Endothelial cell of umbilical vein (primary cell): ENCODE measurements at regions not wholly inside any gene's neighbourhood (a gene's known extent, or its start where the extent isn't known, plus 50 kb on each side); places are given as distances from the start of the nearest gene placed in this dataset.

Source experiments
- BruUV-seq: library from RNA; stranded (reverse); fragments of 400-500 nt; replicated peaks from 2 replicates; lab custom pipeline; 2021; lab: Mats Ljungman, UMichigan
- CTCF ChIA-PET: fragments of 300-600, 350-600 bp; sonication (Branson Sonifier 250); formaldehyde crosslinking; loops from one replicate; lab custom pipeline; 2021; ENCODE audit warnings: antibody characterized with exemption, inconsistent platforms; lab: Charles Lee
- POLR2A ChIA-PET: fragments of 300-600, 350-600 bp; sonication (Branson Sonifier 250); formaldehyde crosslinking; loops from one replicate; lab custom pipeline; 2021; ENCODE audit warnings: antibody characterized with exemption, inconsistent platforms; lab: Charles Lee
- DNase-seq: peaks from one replicate; pipeline ENCODE4 v3.0.0-alpha.2; 2011; ENCODE audit warnings: low read depth, low spot score
- FAIRE-seq: peaks from 2 replicates; lab custom pipeline; 2011; peaks lifted over from hg19 to GRCh38; lab: Jason Lieb, UNC
- H2AFZ ChIP-seq: 2 replicates; pipeline ENCODE4 v1.6.0; 2012; ENCODE audit warnings: low read depth, low read length, control low read depth, inconsistent platforms
- H3K27ac ChIP-seq: 2 replicates; pipeline ENCODE4 v1.5.1; 2011; ENCODE audit warnings: low read depth, mild to moderate bottlenecking, control low read depth, low read length, moderate library complexity; ENCODE audit not compliant: insufficient read depth
- H3K27me3 ChIP-seq, 2 experiments: 2 replicates each; pipeline versions ENCODE4 v1.6.0 to v1.6.1; 2011; ENCODE audit warnings: low read length in 2 of 2, mixed read lengths in 1 of 2; ENCODE audit not compliant: control insufficient read depth in 2 of 2, insufficient read depth in 2 of 2
- H3K36me3 ChIP-seq, 2 experiments: 2 replicates in 1 of 2; 3 replicates in 1 of 2; pipeline ENCODE4 v1.5.1; 2011; ENCODE audit warnings: low read length in 2 of 2, mild to moderate bottlenecking in 1 of 2, moderate library complexity in 1 of 2; ENCODE audit not compliant: control insufficient read depth in 2 of 2, insufficient read depth in 2 of 2; ENCODE audit errors: extremely low read depth in 1 of 2
- H3K4me1 ChIP-seq: 3 replicates; pipeline ENCODE4 v1.5.1; 2011; ENCODE audit warnings: mild to moderate bottlenecking, low read length; ENCODE audit not compliant: control insufficient read depth, insufficient read depth; ENCODE audit errors: extremely low read depth
- H3K4me2 ChIP-seq: 2 replicates; pipeline ENCODE4 v1.6.1; 2011; ENCODE audit warnings: low read length, control low read depth, mixed read lengths; ENCODE audit not compliant: insufficient read depth
- H3K4me3 ChIP-seq, 3 experiments: fragments of 200-600 bp in 1 of 3; sonication (generic), shearing (Covaris generic) in 1 of 3; replicated peaks in 1 of 3; 2 replicates each; pipeline ENCODE4 v1.5.1; 2011 to 2016; ENCODE audit warnings: control low read depth in 3 of 3, low read length in 3 of 3, mild to moderate bottlenecking in 2 of 3, inconsistent platforms in 1 of 3, low read depth in 1 of 3, moderate library complexity in 1 of 3; ENCODE audit not compliant: insufficient read depth in 1 of 3
- H3K79me2 ChIP-seq: 2 replicates; pipeline ENCODE4 v1.6.0; 2012; ENCODE audit warnings: low read length, inconsistent platforms; ENCODE audit not compliant: control insufficient read depth, insufficient read depth
- H3K9ac ChIP-seq: replicated peaks from 2 replicates; pipeline ENCODE3; 2011; ENCODE audit warnings: low read length, control low read depth; ENCODE audit not compliant: insufficient read depth; ENCODE audit errors: extremely low read depth
- H3K9me1 ChIP-seq: replicated peaks from 3 replicates; pipeline ENCODE4 v1.6.0; 2011; ENCODE audit warnings: mild to moderate bottlenecking, low read length; ENCODE audit not compliant: control insufficient read depth, insufficient read depth; ENCODE audit errors: extremely low read depth
- H3K9me3 ChIP-seq: replicated peaks from 2 replicates; pipeline ENCODE4 v1.5.1; 2012; ENCODE audit warnings: low read length, inconsistent platforms; ENCODE audit not compliant: control insufficient read depth, insufficient read depth
- H4K20me1 ChIP-seq: replicated peaks from 2 replicates; pipeline ENCODE3; 2011; ENCODE audit warnings: mild to moderate bottlenecking, low read length; ENCODE audit not compliant: control insufficient read depth, insufficient read depth; ENCODE audit errors: extremely low read depth
- CTCF ChIP-seq, 2 donors: IDR thresholded peaks; 1 replicate in 1 of 2; 2 replicates in 1 of 2; pipeline ENCODE4 v1.5.1; 2011; ENCODE audit warnings: low read length in 2 of 2, mild to moderate bottlenecking in 2 of 2, moderate library complexity in 2 of 2, control low read depth in 1 of 2, inconsistent platforms in 1 of 2, low read depth in 1 of 2; ENCODE audit not compliant: insufficient read depth in 1 of 2; ENCODE audit errors: extremely low read depth in 1 of 2
- EZH2 ChIP-seq: IDR thresholded peaks from 2 replicates; pipeline ENCODE4 v1.6.1; 2012; ENCODE audit warnings: borderline replicate concordance, low read depth, mild to moderate bottlenecking, moderate library complexity, low read length, inconsistent platforms; ENCODE audit not compliant: severe bottlenecking
- FOS ChIP-seq: IDR thresholded peaks from 2 replicates; pipeline ENCODE4 v1.6.1; 2011; ENCODE audit warnings: mild to moderate bottlenecking, low read length, moderate library complexity, borderline replicate concordance; ENCODE audit not compliant: insufficient read depth
- GATA2 ChIP-seq: IDR thresholded peaks from 2 replicates; pipeline ENCODE4 v1.7.0; 2011; ENCODE audit warnings: low read depth, mild to moderate bottlenecking, moderate library complexity, mixed read lengths, low read length; ENCODE audit not compliant: insufficient read length, insufficient read depth
- JUN ChIP-seq: IDR thresholded peaks from 2 replicates; pipeline ENCODE4 v1.6.1; 2011; ENCODE audit warnings: borderline replicate concordance, low read depth; ENCODE audit not compliant: insufficient read length, insufficient read depth
- MAX ChIP-seq: IDR thresholded peaks from 2 replicates; pipeline ENCODE4 v1.6.1; 2011; ENCODE audit not compliant: insufficient read depth, insufficient read length
- MYC ChIP-seq: IDR thresholded peaks from one replicate; pipeline ENCODE4 v1.6.1; 2011; ENCODE audit warnings: mild to moderate bottlenecking, low read depth, low read length
- POLR2A ChIP-seq: IDR thresholded peaks from 2 replicates; pipeline ENCODE4 v1.6.1; 2012; ENCODE audit warnings: low read depth, mild to moderate bottlenecking, control low read depth, low read length
- POLR2AphosphoS5 ChIP-seq: IDR thresholded peaks from 2 replicates; pipeline ENCODE4 v1.6.1; 2012; ENCODE audit warnings: low read depth, mild to moderate bottlenecking, control low read depth, low read length, moderate library complexity; ENCODE audit not compliant: insufficient read depth
- dilution Hi-C: fragments of 300-500 bp; cut with MboI; formaldehyde crosslinking; loops from one replicate; pipeline ENCODE4 v1.15.0; 2019; ENCODE audit warnings: low sequenced_read_pairs; ENCODE audit not compliant: extremely low pct_ligation_motif_present
- intact Hi-C: fragments of 100-400 bp; cut with micrococcal nuclease; formaldehyde crosslinking; loops from one replicate; pipeline ENCODE4 v1.10.0; 2022

- H3K9ac ChIP-seq: no peak overlapping the region
- peaks cover 0 to 2% of the 10 kb centered on the region in 2 experiments for H3K27me3 ChIP-seq
- no peaks in the 10 kb centered on the region for H4K20me1 ChIP-seq
- TF ChIP-seq CTCF (IDR thresholded peaks at IDR 0.05; ENCODE audit: extremely low read depth in 1 of 2, insufficient read depth in 1 of 2, low read depth in 1 of 2, low read length in 2 of 2) (no peak), GATA2 (no peak), POLR2A (no peak), MAX (no peak), EZH2 (no peak), JUN (no peak), MYC (no peak), FOS (no peak), POLR2AphosphoS5 (no peak)
- no peak overlapping the region for H3K4me2 ChIP-seq
- no peaks in the 10 kb centered on the region for H3K36me3 ChIP-seq
- intact Hi-C loops: no loop called here
- POLR2A ChIA-PET: no interaction called here
- dilution Hi-C loops: no loop called here
- H3K4me1 ChIP-seq: no peaks in the 10 kb centered on the region
- H3K27ac ChIP-seq: no peak overlapping the region
- no peak for DNase-seq
- H3K9me1 ChIP-seq: no peaks in the 10 kb centered on the region
- CTCF ChIA-PET: no interaction called here
- no peak overlapping the region for H3K4me3 ChIP-seq
- no peaks in the 10 kb centered on the region for H3K9me3 ChIP-seq
- no peak for FAIRE-seq
- BruUV-seq: no TSS peak
- no peak overlapping the region for H2AFZ ChIP-seq
- no peaks in the 10 kb centered on the region for H3K79me2 ChIP-seq
These were observed 192.3 kb downstream of the FBXO8 start for GRCh38 chr4:174091130-174091529.
